Calu3 (cell line): ENCODE measurements at regions not wholly inside any gene's neighbourhood (a gene's known extent, or its start where the extent isn't known, plus 50 kb on each side); places are given as distances from the start of the nearest gene placed in this dataset.
"Not testable (repeated sequence)": the region's sequence is repeated elsewhere in the genome, so short reads cannot be mapped to it uniquely, and the experiment has no call there.

Experiments used
- BruUV-seq: library from RNA; stranded (reverse); fragments of 400-500 nt; replicated peaks from 2 replicates; lab custom pipeline; 2021; lab: Mats Ljungman, UMichigan
- CTCF ChIA-PET: fragments of 300-600 bp; sonication (Branson Sonifier 250); formaldehyde crosslinking; loops from one replicate; lab custom pipeline; 2022; ENCODE audit warnings: antibody characterized with exemption; lab: Charles Lee
- DNase-seq: peaks from one replicate; pipeline ENCODE4 v3.0.0; 2022
- H3K27ac Mint-ChIP-seq: one replicate; pipeline ENCODE4 v1.8.0; 2022; ENCODE audit warnings: mixed read lengths; ENCODE audit not compliant: unreplicated experiment
- H3K27me3 Mint-ChIP-seq: one replicate; pipeline ENCODE4 v1.8.0; 2022; ENCODE audit warnings: mixed read lengths; ENCODE audit not compliant: unreplicated experiment
- H3K36me3 Mint-ChIP-seq: one replicate; pipeline ENCODE4 v1.8.0; 2022; ENCODE audit warnings: mild to moderate bottlenecking, moderate library complexity, mixed read lengths; ENCODE audit not compliant: insufficient read depth, unreplicated experiment
- H3K4me1 Mint-ChIP-seq: one replicate; pipeline ENCODE4 v1.8.0; 2022; ENCODE audit warnings: mild to moderate bottlenecking, low read depth, mixed read lengths; ENCODE audit not compliant: unreplicated experiment
- H3K4me3 Mint-ChIP-seq: one replicate; pipeline ENCODE4 v1.8.0; 2022; ENCODE audit warnings: mild to moderate bottlenecking, low read depth, moderate library complexity, mixed read lengths; ENCODE audit not compliant: unreplicated experiment
- H3K9me3 Mint-ChIP-seq: one replicate; pipeline ENCODE4 v1.8.0; 2022; ENCODE audit warnings: low read depth, mixed read lengths; ENCODE audit not compliant: unreplicated experiment
- CTCF ChIP-seq: fragments of 200-600 bp; IDR thresholded peaks from one replicate; pipeline ENCODE4 v1.8.0; 2022; ENCODE audit warnings: antibody characterized with exemption; ENCODE audit not compliant: unreplicated experiment
- intact Hi-C: fragments of 100-400 bp; cut with micrococcal nuclease; formaldehyde crosslinking; loops from one replicate; pipeline ENCODE4 v1.10.0; 2022; ENCODE audit not compliant: unreplicated experiment

- no peak overlapping the region for H3K4me3 Mint-ChIP-seq
- no TSS peak for BruUV-seq
- no peaks in the 10 kb centered on the region for H3K9me3 Mint-ChIP-seq
- TF ChIP-seq CTCF, result no peak
- H3K27ac Mint-ChIP-seq, result no peak overlapping the region
- peaks cover 5% of the 10 kb centered on the region for H3K36me3 Mint-ChIP-seq
- CTCF ChIA-PET, result interaction anchor here (0.6 kb wide), 1 partner anchor 351 kb away, joined by 5 read pairs; no protein-coding TSS in a partner anchor
- intact Hi-C loops, result no loop called here
- H3K27me3 Mint-ChIP-seq, result no peaks in the 10 kb centered on the region
- no peak for DNase-seq
- H3K4me1 Mint-ChIP-seq, result peaks cover 9% of the 10 kb centered on the region
These were observed 75.1 kb upstream of the TBC1D5 start for GRCh38 chr3:17817545-17817944.

- H3K4me3 Mint-ChIP-seq, CTCF ChIA-PET, H3K27me3 Mint-ChIP-seq, H3K9me3 Mint-ChIP-seq, DNase-seq, H3K4me1 Mint-ChIP-seq, H3K27ac Mint-ChIP-seq, BruUV-seq, intact Hi-C loops, H3K36me3 Mint-ChIP-seq: not testable (repeated sequence)
These were observed 74.4 kb upstream of the TBC1D5 start for GRCh38 chr3:17816839-17817238.

GRCh38 chr3:17812328-17812727 lies 69.9 kb upstream of the TBC1D5 start:
- DNase-seq, BruUV-seq, H3K36me3 Mint-ChIP-seq, intact Hi-C loops, H3K27me3 Mint-ChIP-seq, H3K9me3 Mint-ChIP-seq, H3K27ac Mint-ChIP-seq, H3K4me3 Mint-ChIP-seq, CTCF ChIA-PET: not testable (repeated sequence)
- H3K4me1 Mint-ChIP-seq, result peaks cover 18% of the 10 kb centered on the region

- CTCF ChIA-PET, result no interaction called here
- Mint-ChIP-seq H3K27ac (no peak overlapping the region), H3K27me3 (no peaks in the 10 kb centered on the region), H3K4me3 (no peak overlapping the region), H3K36me3 (no peaks in the 10 kb centered on the region), H3K9me3 (no peaks in the 10 kb centered on the region), H3K4me1 (peaks cover 18% of the 10 kb centered on the region)
- no peak for DNase-seq
- no peak for TF ChIP-seq CTCF
- intact Hi-C loops, result no loop called here
- no TSS peak for BruUV-seq
These were observed 69.2 kb upstream of the TBC1D5 start for GRCh38 chr3:17811646-17812045.

- H3K4me3 Mint-ChIP-seq, result no peak overlapping the region
- no peaks in the 10 kb centered on the region for H3K36me3 Mint-ChIP-seq
- no peak overlapping the region for H3K27ac Mint-ChIP-seq
- intact Hi-C loops, result no loop called here
- H3K27me3 Mint-ChIP-seq, result no peaks in the 10 kb centered on the region
- no peak for TF ChIP-seq CTCF
- CTCF ChIA-PET, result no interaction called here
- H3K9me3 Mint-ChIP-seq, result no peaks in the 10 kb centered on the region
- no TSS peak for BruUV-seq
- DNase-seq, result no peak
- peaks cover 18% of the 10 kb centered on the region for H3K4me1 Mint-ChIP-seq
These were observed 68.3 kb upstream of the TBC1D5 start for GRCh38 chr3:17810759-17811158.
